Activated CD4-positive, alpha-beta memory T cell treated with anti-CD3 and anti-CD28 coated beads for 36 hours (primary cell): ENCODE measurements at regions not wholly inside any gene's neighbourhood (a gene's known extent, or its start where the extent isn't known, plus 50 kb on each side); places are given as distances from the start of the nearest gene placed in this dataset.

Source experiments
- CTCF ChIA-PET: fragments of 350-600 bp; sonication (Branson Sonifier 250); formaldehyde crosslinking; loops from one replicate; lab custom pipeline; 2021; ENCODE audit warnings: antibody characterized with exemption, inconsistent platforms; lab: Charles Lee
- POLR2A ChIA-PET: fragments of 350-600 bp; sonication (Branson Sonifier 250); formaldehyde crosslinking; loops from one replicate; lab custom pipeline; 2021; ENCODE audit warnings: antibody characterized with exemption; lab: Charles Lee
- DNase-seq: peaks from one replicate; pipeline ENCODE4 v3.0.0-alpha.2; 2020
- H3K27ac Mint-ChIP-seq: one replicate; pipeline ENCODE4 v1.8.0; 2021; ENCODE audit warnings: mixed read lengths
- H3K27me3 Mint-ChIP-seq: one replicate; pipeline ENCODE4 v1.8.0; 2021; ENCODE audit warnings: mixed read lengths
- H3K36me3 Mint-ChIP-seq: one replicate; pipeline ENCODE4 v1.8.0; 2021; ENCODE audit warnings: mixed read lengths
- H3K4me1 Mint-ChIP-seq: one replicate; pipeline ENCODE4 v1.8.0; 2021; ENCODE audit warnings: low read depth, mixed read lengths
- H3K4me3 Mint-ChIP-seq: one replicate; pipeline ENCODE4 v1.8.0; 2021; ENCODE audit warnings: mild to moderate bottlenecking, mixed read lengths
- H3K9me3 Mint-ChIP-seq: one replicate; pipeline ENCODE4 v1.8.0; 2021; ENCODE audit warnings: mixed read lengths
- intact Hi-C: fragments of 100-400 bp; cut with micrococcal nuclease; formaldehyde crosslinking; loops from one replicate; pipeline ENCODE4 v1.15.1; 2023

DNA sequence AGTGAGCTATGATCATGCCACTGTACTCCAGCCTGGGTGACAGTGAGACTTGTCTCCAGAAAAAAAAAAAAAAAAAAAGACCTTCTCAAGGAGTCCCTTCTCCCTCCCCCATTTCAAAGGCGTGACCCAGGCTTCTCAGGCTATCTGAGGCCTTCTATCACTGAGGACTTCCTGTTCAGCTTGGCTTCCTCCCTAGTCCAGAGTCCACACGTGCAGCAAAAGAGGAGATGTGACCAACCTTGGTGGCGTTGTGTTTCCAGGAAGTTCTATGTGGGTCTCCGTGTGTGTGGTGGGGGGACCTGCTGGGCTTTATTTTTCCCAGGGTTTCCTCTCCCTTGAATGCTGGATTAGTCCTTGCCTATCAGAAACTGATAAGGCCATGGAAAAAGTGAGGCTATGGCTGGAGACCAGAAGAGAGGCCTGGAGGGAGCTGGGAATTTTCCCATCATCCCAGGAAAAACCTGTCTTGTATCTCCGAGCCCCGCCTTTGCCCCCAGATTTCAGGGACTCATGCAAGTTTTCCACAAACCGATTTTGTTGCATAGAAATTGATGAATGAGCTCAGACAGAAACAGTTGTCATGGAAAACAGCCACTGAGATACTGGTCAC, 148.1 kb downstream of the SALL1 start:
- H3K4me3 Mint-ChIP-seq, result no peak overlapping the region
- CTCF ChIA-PET, result no interaction called here
- peaks cover 13% of the 10 kb centered on the region for H3K27me3 Mint-ChIP-seq
- no peak for DNase-seq
- H3K4me1 Mint-ChIP-seq, result no peaks in the 10 kb centered on the region
- no peaks in the 10 kb centered on the region for H3K36me3 Mint-ChIP-seq
- H3K27ac Mint-ChIP-seq, result no peak overlapping the region
- POLR2A ChIA-PET, result no interaction called here
- peaks cover 2% of the 10 kb centered on the region for H3K9me3 Mint-ChIP-seq
- intact Hi-C loops, result no loop called here

- no peaks in the 10 kb centered on the region for H3K4me1 Mint-ChIP-seq
- peaks cover 8% of the 10 kb centered on the region for H3K27me3 Mint-ChIP-seq
- ChIA-PET POLR2A (no interaction called here), CTCF (no interaction called here)
- no peaks in the 10 kb centered on the region for H3K36me3 Mint-ChIP-seq
- no peak overlapping the region for H3K4me3 Mint-ChIP-seq
- DNase-seq, result no peak
- H3K27ac Mint-ChIP-seq, result no peak overlapping the region
- H3K9me3 Mint-ChIP-seq, result no peaks in the 10 kb centered on the region
- intact Hi-C loops, result no loop called here
These were observed 151.9 kb downstream of the SALL1 start for GRCh38 chr16:50999181-50999580.

DNA sequence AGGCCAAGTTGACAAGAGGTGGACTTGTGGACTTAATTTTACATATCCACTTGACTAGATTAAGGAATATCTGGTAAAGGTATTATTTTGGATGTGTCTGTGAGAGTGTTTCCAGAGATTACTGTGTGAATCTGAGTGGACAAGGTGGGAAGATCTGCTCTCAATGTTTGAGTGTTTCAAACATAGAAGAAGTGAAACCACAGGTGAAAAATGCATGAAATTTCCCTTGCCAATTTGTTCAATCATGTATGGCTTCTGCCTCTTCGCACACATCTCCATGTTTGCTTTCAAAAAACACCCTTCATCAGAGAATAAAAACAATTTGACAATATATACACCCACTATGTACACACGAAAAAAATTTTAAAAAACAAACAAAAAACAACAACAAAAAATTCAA, 152.7 kb downstream of the SALL1 start:
- Mint-ChIP-seq H3K9me3 (no peaks in the 10 kb centered on the region), H3K27ac (no peak overlapping the region)

DNA sequence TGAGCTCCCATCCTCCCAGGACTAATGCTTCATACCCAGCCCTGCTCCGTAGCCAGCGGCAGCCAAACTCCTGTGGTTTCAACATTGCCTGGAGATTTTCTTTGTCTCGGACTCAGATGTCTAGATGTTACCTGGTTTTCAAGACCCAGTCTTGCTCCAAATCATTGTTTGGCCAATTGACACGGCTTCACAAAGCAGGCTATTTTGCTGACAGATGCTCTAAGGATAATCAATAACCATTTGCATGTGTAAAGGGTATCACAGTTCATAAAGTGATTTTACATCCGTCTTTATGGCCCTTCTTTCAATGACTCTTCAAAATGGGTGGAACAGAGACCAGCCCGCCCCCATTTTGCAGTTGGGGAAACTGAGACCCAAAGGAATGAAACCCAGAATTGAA, 153.4 kb downstream of the SALL1 start:
- peaks cover 8% of the 10 kb centered on the region for H3K27me3 Mint-ChIP-seq
- DNase-seq, result no peak
- H3K9me3 Mint-ChIP-seq, result no peaks in the 10 kb centered on the region
- ChIA-PET CTCF (no interaction called here), POLR2A (no interaction called here)
- no peak overlapping the region for H3K4me3 Mint-ChIP-seq
- intact Hi-C loops, result no loop called here
- no peak overlapping the region for H3K27ac Mint-ChIP-seq
- H3K36me3 Mint-ChIP-seq, result no peaks in the 10 kb centered on the region
- no peaks in the 10 kb centered on the region for H3K4me1 Mint-ChIP-seq

More for the DNA sequence above, 152.7 kb downstream of the SALL1 start:
- ChIA-PET POLR2A (no interaction called here), CTCF (no interaction called here)
- intact Hi-C loops, result no loop called here
- DNase-seq, result no peak
- peaks cover 8% of the 10 kb centered on the region for H3K27me3 Mint-ChIP-seq
- H3K36me3 Mint-ChIP-seq, result no peaks in the 10 kb centered on the region
- no peaks in the 10 kb centered on the region for H3K4me1 Mint-ChIP-seq
- H3K4me3 Mint-ChIP-seq, result no peak overlapping the region

- DNase-seq, result no peak
- intact Hi-C loops, result no loop called here
- H3K36me3 Mint-ChIP-seq, result no peaks in the 10 kb centered on the region
- peaks cover 5% of the 10 kb centered on the region for H3K27me3 Mint-ChIP-seq
- CTCF ChIA-PET, result no interaction called here
- POLR2A ChIA-PET, result no interaction called here
- no peak overlapping the region for H3K27ac Mint-ChIP-seq
- H3K9me3 Mint-ChIP-seq, result no peaks in the 10 kb centered on the region
- H3K4me3 Mint-ChIP-seq, result no peak overlapping the region
- H3K4me1 Mint-ChIP-seq, result no peaks in the 10 kb centered on the region
These were observed 154.3 kb downstream of the SALL1 start for GRCh38 chr16:50996830-50997186.

DNA sequence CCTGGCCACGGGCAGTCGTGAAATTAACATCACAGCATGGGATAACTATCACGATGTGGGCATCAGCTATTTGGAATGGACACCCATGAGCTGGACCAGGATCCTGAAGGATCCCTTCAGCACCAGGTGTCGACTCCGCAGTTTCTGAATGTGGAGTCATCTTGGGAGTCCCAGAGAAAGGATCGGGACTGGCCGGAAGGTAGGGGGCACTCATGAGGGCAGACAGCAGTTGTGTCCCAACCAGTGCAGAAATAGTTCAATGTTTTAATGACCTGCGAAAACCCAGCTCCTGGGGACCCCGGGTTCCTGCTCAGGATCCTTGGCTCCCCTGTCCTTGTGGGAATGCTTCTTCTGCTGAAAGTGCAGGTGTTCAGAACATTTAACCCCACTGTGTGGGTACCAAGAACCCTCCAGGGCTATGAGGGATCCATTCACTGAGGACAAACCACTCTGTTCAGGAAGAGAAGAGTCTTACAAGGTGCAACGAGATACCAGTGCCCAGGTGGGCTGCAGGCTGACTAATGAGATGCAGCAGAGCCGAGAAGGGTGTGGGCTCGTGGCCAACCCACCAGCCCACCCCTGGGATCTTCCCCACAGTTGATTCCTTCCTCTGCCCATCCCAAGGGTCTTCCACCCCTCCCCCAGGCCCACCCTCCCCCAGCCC, 154.8 kb downstream of the SALL1 start:
- Mint-ChIP-seq H3K36me3 (no peaks in the 10 kb centered on the region), H3K27ac (no peak overlapping the region), H3K4me1 (no peaks in the 10 kb centered on the region), H3K4me3 (no peak overlapping the region), H3K9me3 (no peaks in the 10 kb centered on the region), H3K27me3 (peaks cover 5% of the 10 kb centered on the region)
- intact Hi-C loops, result no loop called here
- POLR2A ChIA-PET, result no interaction called here
- DNase-seq, result no peak
- CTCF ChIA-PET, result no interaction called here

DNA sequence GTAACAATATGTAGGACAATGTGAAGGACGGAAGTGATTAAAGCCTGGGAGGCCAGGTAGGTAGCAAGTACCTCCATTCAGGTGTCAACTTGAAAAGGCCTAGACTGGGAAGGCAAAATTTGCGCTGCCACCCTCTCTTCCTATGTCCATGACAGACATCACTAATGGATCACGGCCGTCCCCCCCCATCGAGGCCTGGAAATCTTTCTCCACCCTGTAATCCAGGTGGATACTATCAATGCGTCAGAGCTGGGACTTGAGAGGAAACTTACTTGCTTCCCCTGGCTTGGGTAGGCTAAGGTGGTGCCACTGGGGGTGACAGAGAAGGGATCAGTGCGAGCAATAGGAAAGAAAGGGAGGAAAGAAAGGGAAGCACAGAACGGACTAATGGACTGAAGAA, 156.1 kb downstream of the SALL1 start:
- H3K27me3 Mint-ChIP-seq, result peaks cover 5% of the 10 kb centered on the region
- CTCF ChIA-PET, result no interaction called here
- POLR2A ChIA-PET, result no interaction called here
- H3K4me1 Mint-ChIP-seq, result no peaks in the 10 kb centered on the region
- H3K27ac Mint-ChIP-seq, result no peak overlapping the region
- H3K4me3 Mint-ChIP-seq, result no peak overlapping the region
- intact Hi-C loops, result no loop called here
- no peaks in the 10 kb centered on the region for H3K9me3 Mint-ChIP-seq
- H3K36me3 Mint-ChIP-seq, result no peaks in the 10 kb centered on the region
- DNase-seq, result no peak

DNA sequence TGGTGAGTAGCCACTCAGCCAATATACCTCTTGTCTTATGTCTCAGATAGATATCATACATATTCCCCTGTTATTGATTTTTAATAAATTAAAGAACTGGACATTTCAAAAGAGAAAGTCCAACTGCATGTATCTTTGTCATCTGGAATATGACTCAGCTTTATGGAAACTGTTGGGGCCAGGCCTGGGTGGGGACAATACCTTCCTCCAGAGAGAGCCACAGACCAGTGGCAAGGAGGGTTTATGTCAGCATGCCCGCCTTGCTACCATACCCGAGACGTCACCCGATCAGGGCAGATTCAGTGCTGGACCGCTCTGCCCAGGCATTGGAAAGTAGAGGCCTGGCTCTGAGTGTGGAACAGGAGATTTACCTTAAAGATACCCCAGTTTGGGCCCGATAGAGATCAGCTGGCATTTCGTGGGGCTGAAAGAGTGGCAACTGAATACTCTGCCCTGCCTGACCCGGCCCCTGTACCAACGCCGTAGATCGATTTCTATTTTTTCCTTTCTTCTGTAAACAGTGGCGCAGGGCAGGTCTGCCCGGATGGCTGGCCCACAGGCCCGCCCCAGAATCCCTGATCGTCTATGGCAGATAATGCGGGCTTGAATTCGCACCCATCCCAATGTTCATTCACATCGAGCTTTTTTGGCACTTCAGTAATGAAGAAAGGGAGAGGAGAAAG, 158.6 kb downstream of the SALL1 start:
- Mint-ChIP-seq H3K4me1 (no peaks in the 10 kb centered on the region), H3K4me3 (no peak overlapping the region), H3K27ac (no peak overlapping the region), H3K9me3 (no peaks in the 10 kb centered on the region), H3K36me3 (no peaks in the 10 kb centered on the region), H3K27me3 (no peaks in the 10 kb centered on the region)
- DNase-seq, result no peak
- ChIA-PET CTCF (no interaction called here), POLR2A (no interaction called here)
- intact Hi-C loops, result no loop called here

GRCh38 chr16:50991436-50991835, 159.6 kb downstream of the SALL1 start:
- no peaks in the 10 kb centered on the region for H3K36me3 Mint-ChIP-seq
- CTCF ChIA-PET, result no interaction called here
- no peaks in the 10 kb centered on the region for H3K4me1 Mint-ChIP-seq
- peaks cover 3% of the 10 kb centered on the region for H3K9me3 Mint-ChIP-seq
- no peak overlapping the region for H3K4me3 Mint-ChIP-seq
- DNase-seq, result no peak
- intact Hi-C loops, result no loop called here
- H3K27me3 Mint-ChIP-seq, result peaks cover 2% of the 10 kb centered on the region
- H3K27ac Mint-ChIP-seq, result no peak overlapping the region
- POLR2A ChIA-PET, result no interaction called here

DNA sequence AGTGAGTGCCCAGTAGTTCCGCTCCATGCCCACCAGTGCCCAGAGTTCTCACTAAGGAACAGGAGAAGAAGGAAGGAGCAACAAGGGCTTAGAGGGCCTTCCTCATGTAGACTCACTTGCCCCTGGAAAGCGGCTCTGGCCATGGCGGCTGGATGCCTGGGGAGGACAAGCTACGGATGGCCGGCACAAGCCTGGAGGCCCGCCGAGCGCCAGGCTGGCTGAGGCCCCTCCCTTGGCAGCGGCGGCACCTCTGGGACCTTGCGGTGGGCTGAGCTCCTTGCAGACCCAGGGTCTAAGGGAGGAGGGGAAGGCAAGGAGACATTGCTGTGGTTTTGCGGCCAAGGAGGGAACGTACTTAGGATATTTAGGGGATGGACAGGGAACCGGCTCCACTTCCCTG, 160.1 kb downstream of the SALL1 start:
- H3K27ac Mint-ChIP-seq, result no peak overlapping the region
- no peak for DNase-seq
- no peak overlapping the region for H3K4me3 Mint-ChIP-seq
- no peaks in the 10 kb centered on the region for H3K4me1 Mint-ChIP-seq
- intact Hi-C loops, result no loop called here
- no peaks in the 10 kb centered on the region for H3K36me3 Mint-ChIP-seq
- H3K9me3 Mint-ChIP-seq, result peaks cover 5% of the 10 kb centered on the region
- CTCF ChIA-PET, result no interaction called here
- POLR2A ChIA-PET, result no interaction called here
- peaks cover 2% of the 10 kb centered on the region for H3K27me3 Mint-ChIP-seq

GRCh38 chr16:50989047-50989446, 162.0 kb downstream of the SALL1 start:
- Mint-ChIP-seq H3K36me3 (no peaks in the 10 kb centered on the region), H3K4me1 (no peaks in the 10 kb centered on the region), H3K9me3 (peaks cover 5% of the 10 kb centered on the region), H3K27ac (no peak overlapping the region), H3K4me3 (no peak overlapping the region), H3K27me3 (peaks cover 2% of the 10 kb centered on the region)
- intact Hi-C loops, result no loop called here
- no peak for DNase-seq
- ChIA-PET CTCF (no interaction called here), POLR2A (no interaction called here)

- no peaks in the 10 kb centered on the region for H3K4me1 Mint-ChIP-seq
- peaks cover 5% of the 10 kb centered on the region for H3K9me3 Mint-ChIP-seq
- no peak overlapping the region for H3K4me3 Mint-ChIP-seq
- ChIA-PET CTCF (no interaction called here), POLR2A (no interaction called here)
- H3K36me3 Mint-ChIP-seq, result no peaks in the 10 kb centered on the region
- H3K27me3 Mint-ChIP-seq, result peaks cover 2% of the 10 kb centered on the region
- intact Hi-C loops, result no loop called here
- no peak overlapping the region for H3K27ac Mint-ChIP-seq
- no peak for DNase-seq
These were observed 162.6 kb downstream of the SALL1 start for GRCh38 chr16:50988441-50988840.

DNA sequence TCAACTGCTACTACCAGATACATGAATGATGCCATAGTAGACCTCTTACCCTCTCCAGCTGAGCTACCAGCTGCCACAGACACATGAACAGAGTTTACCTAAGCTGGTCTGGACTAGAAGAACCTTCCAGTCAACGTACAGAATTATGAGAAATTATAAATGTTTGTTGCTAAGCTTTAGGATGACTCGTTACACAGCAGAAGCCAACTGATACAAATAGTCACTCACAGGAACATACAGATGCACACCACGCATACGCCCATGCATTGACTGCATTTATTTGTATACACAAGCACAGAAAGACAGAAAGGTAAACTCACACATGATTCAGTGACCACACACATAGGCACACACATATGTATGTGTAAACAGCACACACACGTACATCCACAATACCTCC, 164.6 kb downstream of the SALL1 start:
- Mint-ChIP-seq H3K4me1 (no peaks in the 10 kb centered on the region), H3K27me3 (peaks cover 2% of the 10 kb centered on the region), H3K4me3 (no peak overlapping the region), H3K36me3 (no peaks in the 10 kb centered on the region), H3K27ac (no peak overlapping the region), H3K9me3 (peaks cover 10% of the 10 kb centered on the region)
- intact Hi-C loops, result no loop called here
- ChIA-PET CTCF (no interaction called here), POLR2A (no interaction called here)
- DNase-seq, result no peak
